ENCODE measurements at regions not wholly inside any gene's neighbourhood (a gene's known extent, or its start where the extent isn't known, plus 50 kb on each side); places are given as distances from the start of the nearest gene placed in this dataset.

- Histone ChIP-seq H3K4me1 (ENCODE audit: insufficient read depth, insufficient read length) (no peaks in the 10 kb centered on the region), H3K4me3 (ENCODE audit: insufficient read length, low read depth) (no peak overlapping the region), H3K27me3 (ENCODE audit: insufficient read depth, insufficient read length) (no peaks in the 10 kb centered on the region), H3K36me3 (ENCODE audit: insufficient read depth, insufficient read length, low read length) (no peaks in the 10 kb centered on the region), H3K9ac (ENCODE audit: insufficient read length, low read depth) (no peak overlapping the region), H3K9me3 (ENCODE audit: insufficient read depth, low read length) (no peaks in the 10 kb centered on the region)
- no peak for TF ChIP-seq ZNF274 (IDR thresholded peaks at IDR 0.05; ENCODE audit: low read depth, low read length)
- TF ChIP-seq YY1 (IDR thresholded peaks at IDR 0.05; ENCODE audit: insufficient read depth, insufficient read length) = no peak
- TF ChIP-seq SUZ12 (IDR thresholded peaks at IDR 0.05; ENCODE audit: extremely low read depth, insufficient read depth, insufficient read length) = no peak
- DNase-seq (ENCODE audit: low read depth, low spot score) = no peak
Measured at GRCh38 chr5:76030343-76030742, 52.8 kb upstream of the SV2C start.

- DNase-seq (ENCODE audit: low read depth, low spot score) = no peak
- H3K9ac ChIP-seq (ENCODE audit: insufficient read length, low read depth) = no peak overlapping the region
- H3K9me3 ChIP-seq (ENCODE audit: insufficient read depth, low read length) = no peaks in the 10 kb centered on the region
- H3K4me3 ChIP-seq (ENCODE audit: insufficient read length, low read depth) = no peak overlapping the region
- no peak for TF ChIP-seq SUZ12 (IDR thresholded peaks at IDR 0.05; ENCODE audit: extremely low read depth, insufficient read depth, insufficient read length)
- no peak for TF ChIP-seq YY1 (IDR thresholded peaks at IDR 0.05; ENCODE audit: insufficient read depth, insufficient read length)
- TF ChIP-seq ZNF274 (IDR thresholded peaks at IDR 0.05; ENCODE audit: low read depth, low read length) = no peak
- H3K27me3 ChIP-seq (ENCODE audit: insufficient read depth, insufficient read length) = no peaks in the 10 kb centered on the region
- H3K36me3 ChIP-seq (ENCODE audit: insufficient read depth, insufficient read length, low read length) = no peaks in the 10 kb centered on the region
- H3K4me1 ChIP-seq (ENCODE audit: insufficient read depth, insufficient read length) = no peaks in the 10 kb centered on the region
Measured at GRCh38 chr5:76029739-76030138, 53.4 kb upstream of the SV2C start.

- no peaks in the 10 kb centered on the region for H3K27me3 ChIP-seq (ENCODE audit: insufficient read depth, insufficient read length)
- DNase-seq (ENCODE audit: low read depth, low spot score) = no peak
Measured at GRCh38 chr5:76025790-76026189, 57.4 kb upstream of the SV2C start.

GRCh38 chr5:76025069-76025468, 58.1 kb upstream of the SV2C start:
- Histone ChIP-seq H3K36me3 (ENCODE audit: insufficient read depth, insufficient read length, low read length) (no peaks in the 10 kb centered on the region), H3K4me3 (ENCODE audit: insufficient read length, low read depth) (no peak overlapping the region), H3K9me3 (ENCODE audit: insufficient read depth, low read length) (no peaks in the 10 kb centered on the region), H3K27me3 (ENCODE audit: insufficient read depth, insufficient read length) (no peaks in the 10 kb centered on the region), H3K9ac (ENCODE audit: insufficient read length, low read depth) (no peak overlapping the region), H3K4me1 (ENCODE audit: insufficient read depth, insufficient read length) (no peaks in the 10 kb centered on the region)
- DNase-seq (ENCODE audit: low read depth, low spot score) = no peak
- TF ChIP-seq YY1 (IDR thresholded peaks at IDR 0.05; ENCODE audit: insufficient read depth, insufficient read length) (no peak), ZNF274 (IDR thresholded peaks at IDR 0.05; ENCODE audit: low read depth, low read length) (no peak), SUZ12 (IDR thresholded peaks at IDR 0.05; ENCODE audit: extremely low read depth, insufficient read depth, insufficient read length) (no peak)

More at GRCh38 chr5:76025790-76026189, 57.4 kb upstream of the SV2C start:
- no peaks in the 10 kb centered on the region for H3K36me3 ChIP-seq (ENCODE audit: insufficient read depth, insufficient read length, low read length)
- no peaks in the 10 kb centered on the region for H3K9me3 ChIP-seq (ENCODE audit: insufficient read depth, low read length)
- no peak for TF ChIP-seq SUZ12 (IDR thresholded peaks at IDR 0.05; ENCODE audit: extremely low read depth, insufficient read depth, insufficient read length)
- TF ChIP-seq ZNF274 (IDR thresholded peaks at IDR 0.05; ENCODE audit: low read depth, low read length) = no peak
- no peak for TF ChIP-seq YY1 (IDR thresholded peaks at IDR 0.05; ENCODE audit: insufficient read depth, insufficient read length)
- H3K4me3 ChIP-seq (ENCODE audit: insufficient read length, low read depth) = no peak overlapping the region
- no peaks in the 10 kb centered on the region for H3K4me1 ChIP-seq (ENCODE audit: insufficient read depth, insufficient read length)
- H3K9ac ChIP-seq (ENCODE audit: insufficient read length, low read depth) = no peak overlapping the region

- H3K9me3 ChIP-seq (ENCODE audit: insufficient read depth, low read length) = no peaks in the 10 kb centered on the region
- TF ChIP-seq YY1 (IDR thresholded peaks at IDR 0.05; ENCODE audit: insufficient read depth, insufficient read length) (no peak), SUZ12 (IDR thresholded peaks at IDR 0.05; ENCODE audit: extremely low read depth, insufficient read depth, insufficient read length) (no peak), ZNF274 (IDR thresholded peaks at IDR 0.05; ENCODE audit: low read depth, low read length) (no peak)
- H3K9ac ChIP-seq (ENCODE audit: insufficient read length, low read depth) = no peak overlapping the region
Measured at GRCh38 chr5:76022611-76023010, 60.6 kb upstream of the SV2C start.

GRCh38 chr5:76021936-76022584, 61.1 kb upstream of the SV2C start:
- DNase-seq (ENCODE audit: low read depth, low spot score) = no peak
- Histone ChIP-seq H3K4me1 (ENCODE audit: insufficient read depth, insufficient read length) (no peaks in the 10 kb centered on the region), H3K9me3 (ENCODE audit: insufficient read depth, low read length) (no peaks in the 10 kb centered on the region), H3K4me3 (ENCODE audit: insufficient read length, low read depth) (no peak overlapping the region), H3K27me3 (ENCODE audit: insufficient read depth, insufficient read length) (no peaks in the 10 kb centered on the region), H3K36me3 (ENCODE audit: insufficient read depth, insufficient read length, low read length) (no peaks in the 10 kb centered on the region), H3K9ac (ENCODE audit: insufficient read length, low read depth) (no peak overlapping the region)
- TF ChIP-seq ZNF274 (IDR thresholded peaks at IDR 0.05; ENCODE audit: low read depth, low read length) = no peak
- no peak for TF ChIP-seq SUZ12 (IDR thresholded peaks at IDR 0.05; ENCODE audit: extremely low read depth, insufficient read depth, insufficient read length)
- no peak for TF ChIP-seq YY1 (IDR thresholded peaks at IDR 0.05; ENCODE audit: insufficient read depth, insufficient read length)

More at GRCh38 chr5:76022611-76023010, 60.6 kb upstream of the SV2C start:
- no peaks in the 10 kb centered on the region for H3K36me3 ChIP-seq (ENCODE audit: insufficient read depth, insufficient read length, low read length)
- no peaks in the 10 kb centered on the region for H3K27me3 ChIP-seq (ENCODE audit: insufficient read depth, insufficient read length)
- no peak for DNase-seq (ENCODE audit: low read depth, low spot score)
- no peak overlapping the region for H3K4me3 ChIP-seq (ENCODE audit: insufficient read length, low read depth)
- no peaks in the 10 kb centered on the region for H3K4me1 ChIP-seq (ENCODE audit: insufficient read depth, insufficient read length)

- no peaks in the 10 kb centered on the region for H3K36me3 ChIP-seq (ENCODE audit: insufficient read depth, insufficient read length, low read length)
- TF ChIP-seq YY1 (IDR thresholded peaks at IDR 0.05; ENCODE audit: insufficient read depth, insufficient read length) (no peak), ZNF274 (IDR thresholded peaks at IDR 0.05; ENCODE audit: low read depth, low read length) (no peak), SUZ12 (IDR thresholded peaks at IDR 0.05; ENCODE audit: extremely low read depth, insufficient read depth, insufficient read length) (no peak)
- no peak overlapping the region for H3K4me3 ChIP-seq (ENCODE audit: insufficient read length, low read depth)
Measured at GRCh38 chr5:76016258-76016657, 66.9 kb upstream of the SV2C start.

More at GRCh38 chr5:76016258-76016657, 66.9 kb upstream of the SV2C start:
- Histone ChIP-seq H3K9me3 (ENCODE audit: insufficient read depth, low read length) (no peaks in the 10 kb centered on the region), H3K9ac (ENCODE audit: insufficient read length, low read depth) (no peak overlapping the region), H3K27me3 (ENCODE audit: insufficient read depth, insufficient read length) (no peaks in the 10 kb centered on the region), H3K4me1 (ENCODE audit: insufficient read depth, insufficient read length) (no peaks in the 10 kb centered on the region)
- no peak for DNase-seq (ENCODE audit: low read depth, low spot score)
